Caco-2 (cell line): ENCODE measurements at regions not wholly inside any gene's neighbourhood (a gene's known extent, or its start where the extent isn't known, plus 50 kb on each side); places are given as distances from the start of the nearest gene placed in this dataset.

Experiments used
- BruUV-seq: library from RNA; stranded (reverse); fragments of 400-500 nt; replicated peaks from 2 replicates; lab custom pipeline; 2021; lab: Mats Ljungman, UMichigan
- CTCF ChIA-PET: fragments of 300-600 bp; sonication (Branson Sonifier 250); formaldehyde crosslinking; loops from one replicate; lab custom pipeline; 2022; ENCODE audit warnings: antibody characterized with exemption; lab: Charles Lee
- POLR2A ChIA-PET: fragments of 300-600 bp; sonication (Branson Sonifier 250); formaldehyde crosslinking; loops from one replicate; lab custom pipeline; 2022; ENCODE audit warnings: antibody characterized with exemption; lab: Charles Lee
- DNase-seq, 2 experiments: peaks; one replicate each; pipeline versions ENCODE4 v3.0.0 to v3.0.0-alpha.2; 2020 to 2022
- H3K27me3 ChIP-seq: replicated peaks from 2 replicates; pipeline ENCODE4 v1.6.0; 2011; ENCODE audit warnings: low read length; ENCODE audit not compliant: control insufficient read depth, insufficient read depth
- H3K36me3 ChIP-seq: 2 replicates; pipeline ENCODE4 v1.5.1; 2011; ENCODE audit warnings: low read length; ENCODE audit not compliant: control insufficient read depth, insufficient read depth
- H3K4me1 ChIP-seq: fragments of 250-450 bp; sonication (Bioruptor Pico); 2 replicates; pipeline ENCODE4 v1.5.1; 2020; ENCODE audit warnings: mild to moderate bottlenecking
- H3K4me3 ChIP-seq: 2 replicates; pipeline ENCODE4 v1.5.1; 2011; ENCODE audit warnings: low read depth, mild to moderate bottlenecking, control low read depth, low read length
- H3K9me3 ChIP-seq: fragments of 250-450 bp; sonication (Bioruptor Pico); 2 replicates; pipeline ENCODE4 v1.5.1; 2020; ENCODE audit warnings: mild to moderate bottlenecking, moderate library complexity
- H3K27ac Mint-ChIP-seq: one replicate; pipeline ENCODE4 v1.8.0; 2022; ENCODE audit warnings: mixed read lengths; ENCODE audit not compliant: unreplicated experiment
- H3K27me3 Mint-ChIP-seq: one replicate; pipeline ENCODE4 v1.8.0; 2022; ENCODE audit warnings: mixed read lengths; ENCODE audit not compliant: insufficient read depth, unreplicated experiment
- H3K36me3 Mint-ChIP-seq: one replicate; pipeline ENCODE4 v1.8.0; 2022; ENCODE audit warnings: mild to moderate bottlenecking, mixed read lengths; ENCODE audit not compliant: insufficient read depth, unreplicated experiment
- H3K4me1 Mint-ChIP-seq: one replicate; pipeline ENCODE4 v1.8.0; 2022; ENCODE audit warnings: low read depth, mixed read lengths; ENCODE audit not compliant: unreplicated experiment
- H3K4me3 Mint-ChIP-seq: one replicate; pipeline ENCODE4 v1.8.0; 2022; ENCODE audit warnings: mild to moderate bottlenecking, moderate library complexity, mixed read lengths; ENCODE audit not compliant: unreplicated experiment
- H3K9me3 Mint-ChIP-seq: one replicate; pipeline ENCODE4 v1.8.0; 2022; ENCODE audit warnings: mixed read lengths; ENCODE audit not compliant: unreplicated experiment
- intact Hi-C: fragments of 100-400 bp; cut with micrococcal nuclease; formaldehyde crosslinking; loops from one replicate; pipeline ENCODE4 v1.10.0; 2022; ENCODE audit not compliant: unreplicated experiment
- TF ChIP-seq, protein P1 (sequence below), 2 experiments: fragments of 200-600 bp in 1 of 2; IDR thresholded peaks; 1 replicate in 1 of 2; 2 replicates in 1 of 2; pipeline versions ENCODE4 v1.5.1 to v1.8.0; 2011 to 2022; ENCODE audit warnings: antibody characterized with exemption in 1 of 2, control low read depth in 1 of 2, inconsistent platforms in 1 of 2, low read depth in 1 of 2, low read length in 1 of 2, mild to moderate bottlenecking in 1 of 2, moderate library complexity in 1 of 2; ENCODE audit not compliant: insufficient read depth in 1 of 2, severe bottlenecking in 1 of 2, unreplicated experiment in 1 of 2

DNA sequence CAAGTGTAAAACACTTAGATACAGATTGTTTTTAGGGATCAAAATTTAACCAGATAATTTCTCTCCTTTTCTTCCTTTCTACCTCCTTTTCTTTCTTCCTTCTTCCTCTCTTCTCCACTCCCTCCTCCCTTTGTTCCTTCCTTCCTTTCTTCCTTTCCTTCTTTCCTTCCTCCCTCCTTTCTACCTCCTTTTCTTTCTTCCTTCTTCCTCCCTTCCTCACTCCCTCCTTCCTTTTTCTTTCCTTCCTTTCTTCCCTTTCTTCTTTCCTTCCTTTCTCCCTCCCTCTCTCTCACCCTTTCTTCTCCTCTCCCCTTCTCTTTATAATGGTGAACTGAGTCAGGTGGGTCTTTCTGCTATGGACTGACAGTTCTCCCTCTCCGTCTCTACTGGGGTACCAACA is 397.5 kb upstream of the CDH11 start:
- intact Hi-C loops = no loop called here
- peaks cover 14% of the 10 kb centered on the region for H3K27me3 Mint-ChIP-seq
- ChIA-PET POLR2A (no interaction called here), CTCF (no interaction called here)
- H3K27ac Mint-ChIP-seq = no peak overlapping the region
- H3K4me3 ChIP-seq = no peak overlapping the region
- H3K9me3 Mint-ChIP-seq = no peaks in the 10 kb centered on the region
- BruUV-seq = no TSS peak
- no peak for DNase-seq
- H3K4me1 Mint-ChIP-seq = no peaks in the 10 kb centered on the region
- no peaks in the 10 kb centered on the region for H3K36me3 Mint-ChIP-seq
- TF ChIP-seq, protein P1, sequence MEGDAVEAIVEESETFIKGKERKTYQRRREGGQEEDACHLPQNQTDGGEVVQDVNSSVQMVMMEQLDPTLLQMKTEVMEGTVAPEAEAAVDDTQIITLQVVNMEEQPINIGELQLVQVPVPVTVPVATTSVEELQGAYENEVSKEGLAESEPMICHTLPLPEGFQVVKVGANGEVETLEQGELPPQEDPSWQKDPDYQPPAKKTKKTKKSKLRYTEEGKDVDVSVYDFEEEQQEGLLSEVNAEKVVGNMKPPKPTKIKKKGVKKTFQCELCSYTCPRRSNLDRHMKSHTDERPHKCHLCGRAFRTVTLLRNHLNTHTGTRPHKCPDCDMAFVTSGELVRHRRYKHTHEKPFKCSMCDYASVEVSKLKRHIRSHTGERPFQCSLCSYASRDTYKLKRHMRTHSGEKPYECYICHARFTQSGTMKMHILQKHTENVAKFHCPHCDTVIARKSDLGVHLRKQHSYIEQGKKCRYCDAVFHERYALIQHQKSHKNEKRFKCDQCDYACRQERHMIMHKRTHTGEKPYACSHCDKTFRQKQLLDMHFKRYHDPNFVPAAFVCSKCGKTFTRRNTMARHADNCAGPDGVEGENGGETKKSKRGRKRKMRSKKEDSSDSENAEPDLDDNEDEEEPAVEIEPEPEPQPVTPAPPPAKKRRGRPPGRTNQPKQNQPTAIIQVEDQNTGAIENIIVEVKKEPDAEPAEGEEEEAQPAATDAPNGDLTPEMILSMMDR (IDR thresholded peaks at IDR 0.05; ENCODE audit: insufficient read depth in 1 of 2, low read depth in 1 of 2, low read length in 1 of 2, severe bottlenecking in 1 of 2, unreplicated experiment in 1 of 2) = no peak
- no peak overlapping the region for H3K4me3 Mint-ChIP-seq
- H3K4me1 ChIP-seq = no peaks in the 10 kb centered on the region
- no peaks in the 10 kb centered on the region for H3K36me3 ChIP-seq
- H3K27me3 ChIP-seq = no peaks in the 10 kb centered on the region
- no peaks in the 10 kb centered on the region; the same call in 1 of the 2 replicates for H3K9me3 ChIP-seq

GRCh38 chr16:65515193-65515592 is 393.3 kb upstream of the CDH11 start:
- intact Hi-C loops = no loop called here
- Histone ChIP-seq H3K4me1 (peaks cover 15% of the 10 kb centered on the region), H3K36me3 (no peaks in the 10 kb centered on the region), H3K4me3 (no peak overlapping the region), H3K27me3 (no peaks in the 10 kb centered on the region), H3K9me3 (no peaks in the 10 kb centered on the region; the same call in 1 of the 2 replicates)
- Mint-ChIP-seq H3K4me3 (no peak overlapping the region), H3K27me3 (peaks cover 11% of the 10 kb centered on the region), H3K27ac (no peak overlapping the region), H3K36me3 (no peaks in the 10 kb centered on the region), H3K9me3 (no peaks in the 10 kb centered on the region), H3K4me1 (no peaks in the 10 kb centered on the region)
- POLR2A ChIA-PET = no interaction called here
- CTCF ChIA-PET = no interaction called here
- BruUV-seq = no TSS peak
- DNase-seq = no peak
- TF ChIP-seq, protein P1 (IDR thresholded peaks at IDR 0.05; ENCODE audit: insufficient read depth in 1 of 2, low read depth in 1 of 2, low read length in 1 of 2, severe bottlenecking in 1 of 2, unreplicated experiment in 1 of 2) = no peak

GRCh38 chr16:65510850-65511249 is 389.0 kb upstream of the CDH11 start:
- ChIA-PET POLR2A (no interaction called here), CTCF (no interaction called here)
- Mint-ChIP-seq H3K4me3 (no peak overlapping the region), H3K36me3 (no peaks in the 10 kb centered on the region), H3K27me3 (peaks cover 6% of the 10 kb centered on the region), H3K4me1 (no peaks in the 10 kb centered on the region), H3K9me3 (no peaks in the 10 kb centered on the region), H3K27ac (no peak overlapping the region)
- peaks cover 15% of the 10 kb centered on the region for H3K4me1 ChIP-seq
- peak; percentile 25 to 57 for DNase-seq
- TF ChIP-seq, protein P1 (IDR thresholded peaks at IDR 0.05; ENCODE audit: insufficient read depth in 1 of 2, low read depth in 1 of 2, low read length in 1 of 2, severe bottlenecking in 1 of 2, unreplicated experiment in 1 of 2) = no peak
- H3K27me3 ChIP-seq = no peaks in the 10 kb centered on the region
- BruUV-seq = no TSS peak
- no peaks in the 10 kb centered on the region for H3K36me3 ChIP-seq
- intact Hi-C loops = no loop called here
- no peak overlapping the region for H3K4me3 ChIP-seq
- no peaks in the 10 kb centered on the region; the same call in 1 of the 2 replicates for H3K9me3 ChIP-seq
